GM12891 (cell line): ENCODE measurements at regions not wholly inside any gene's neighbourhood (a gene's known extent, or its start where the extent isn't known, plus 50 kb on each side); places are given as distances from the start of the nearest gene placed in this dataset.

Experiments used
- POLR2A ChIP-seq: IDR thresholded peaks from 2 replicates; pipeline ENCODE4 v1.6.1; 2011; ENCODE audit warnings: low read depth, low read length, control low read depth
- POLR2AphosphoS5 ChIP-seq: IDR thresholded peaks from 2 replicates; pipeline ENCODE4 v1.6.1; 2011; ENCODE audit warnings: low read depth, low read length, control low read depth
- POU2F2 ChIP-seq: IDR thresholded peaks from 2 replicates; pipeline ENCODE4 v1.6.1; 2011; ENCODE audit warnings: low read depth, mild to moderate bottlenecking, control low read depth, low read length, moderate library complexity
- SPI1 ChIP-seq: IDR thresholded peaks from 2 replicates; pipeline ENCODE4 v1.6.1; 2011; ENCODE audit warnings: low read depth, low read length, control low read depth

DNA sequence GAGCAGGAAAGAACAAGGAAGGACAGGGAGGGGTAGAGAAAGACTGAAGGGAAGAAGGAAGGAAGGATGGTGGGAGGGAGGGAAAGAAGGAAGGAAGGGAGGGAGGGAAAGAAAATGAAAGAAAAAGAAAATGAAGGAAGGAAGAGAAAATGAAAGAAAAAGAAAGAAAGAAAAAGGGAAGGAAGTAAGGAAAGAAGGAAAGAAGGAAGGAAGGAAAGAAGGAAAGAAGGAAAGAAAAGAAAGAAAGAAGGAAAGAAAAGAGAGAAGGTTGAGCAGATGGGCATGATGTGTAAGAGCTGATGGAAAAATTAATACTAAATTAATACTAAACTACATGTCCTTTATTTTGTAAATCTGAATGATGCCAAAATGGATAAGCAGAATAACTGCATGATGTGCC, 418.3 kb upstream of the CDIN1 start:
- TF ChIP-seq POLR2A (no peak), POU2F2 (no peak), SPI1 (no peak), POLR2AphosphoS5 (no peak)
